COR-L47 (cell line): ENCODE measurements at regions not wholly inside any gene's neighbourhood (a gene's known extent, or its start where the extent isn't known, plus 50 kb on each side); places are given as distances from the start of the nearest gene placed in this dataset.
"Not testable (repeated sequence)": the region's sequence is repeated elsewhere in the genome, so short reads cannot be mapped to it uniquely, and the experiment has no call there.

ENCODE experiments used
- DNase-seq: peaks from one replicate; lab custom pipeline; 2025; lab: John Stamatoyannopoulos, UW

- no peak for DNase-seq
These were observed 119.8 kb downstream of the LRATD1 start for GRCh38 chr2:14752295-14752694.

- no peak for DNase-seq
These were observed 123.6 kb downstream of the LRATD1 start for GRCh38 chr2:14756122-14756541.

- DNase-seq: no peak
These were observed 124.6 kb downstream of the LRATD1 start for GRCh38 chr2:14756981-14757657.

GRCh38 chr2:14759082-14759481 is 126.6 kb downstream of the LRATD1 start:
- DNase-seq: no peak

- no peak for DNase-seq
These were observed 127.7 kb downstream of the LRATD1 start for GRCh38 chr2:14760169-14760568.

- DNase-seq: no peak
These were observed 128.6 kb downstream of the LRATD1 start for GRCh38 chr2:14761118-14761517.

GRCh38 chr2:14773696-14774095 is 141.2 kb downstream of the LRATD1 start:
- DNase-seq: no peak

- DNase-seq: no peak
These were observed 142.0 kb downstream of the LRATD1 start for GRCh38 chr2:14774436-14774968.

GRCh38 chr2:14776216-14776615 is 143.7 kb downstream of the LRATD1 start:
- DNase-seq: no peak

- DNase-seq: no peak
These were observed 145.5 kb downstream of the LRATD1 start for GRCh38 chr2:14778015-14778414.

- no peak for DNase-seq
These were observed 146.7 kb downstream of the LRATD1 start for GRCh38 chr2:14779252-14779651.

GRCh38 chr2:14781142-14781541 is 148.6 kb downstream of the LRATD1 start:
- DNase-seq: no peak

GRCh38 chr2:14788814-14789213 is 156.3 kb downstream of the LRATD1 start:
- DNase-seq: not testable (repeated sequence)

GRCh38 chr2:14790041-14790640 is 157.6 kb downstream of the LRATD1 start:
- no peak for DNase-seq

- DNase-seq: no peak
These were observed 171.5 kb downstream of the LRATD1 start for GRCh38 chr2:14803994-14804393.

GRCh38 chr2:14804902-14805301 is 172.4 kb downstream of the LRATD1 start:
- no peak for DNase-seq

GRCh38 chr2:14806613-14807012 is 174.1 kb downstream of the LRATD1 start:
- no peak for DNase-seq

GRCh38 chr2:14815201-14815600 is 182.7 kb downstream of the LRATD1 start:
- DNase-seq: no peak

- DNase-seq: no peak
These were observed 183.8 kb downstream of the LRATD1 start for GRCh38 chr2:14816069-14817060.

- no peak for DNase-seq
These were observed 185.3 kb downstream of the LRATD1 start for GRCh38 chr2:14817848-14818247.

GRCh38 chr2:14826518-14826917 is 194.0 kb downstream of the LRATD1 start:
- no peak for DNase-seq

GRCh38 chr2:14827226-14828023 is 194.9 kb downstream of the LRATD1 start:
- DNase-seq: no peak
